Ishikawa (cell line): ENCODE measurements at regions not wholly inside any gene's neighbourhood (a gene's known extent, or its start where the extent isn't known, plus 50 kb on each side); places are given as distances from the start of the nearest gene placed in this dataset.

Source experiments
- CEBPB ChIP-seq: IDR thresholded peaks from 2 replicates; pipeline ENCODE4 v1.6.1; 2012
- CREB1 ChIP-seq: IDR thresholded peaks from 2 replicates; pipeline ENCODE4 v1.6.1; 2012; ENCODE audit warnings: low read depth
- EGR1 ChIP-seq: IDR thresholded peaks from 2 replicates; pipeline ENCODE4 v1.6.1; 2012
- EP300 ChIP-seq: IDR thresholded peaks from 2 replicates; pipeline ENCODE4 v1.6.1; 2012; ENCODE audit warnings: borderline replicate concordance
- FOXM1 ChIP-seq: IDR thresholded peaks from 2 replicates; pipeline ENCODE4 v1.6.1; 2012; ENCODE audit warnings: low read depth, borderline replicate concordance
- NFIC ChIP-seq: IDR thresholded peaks from 2 replicates; pipeline ENCODE4 v1.6.1; 2012
- RAD21 ChIP-seq: IDR thresholded peaks from 2 replicates; pipeline ENCODE4 v1.6.1; 2012; ENCODE audit warnings: low read depth
- TAF1 ChIP-seq: IDR thresholded peaks from 2 replicates; pipeline ENCODE4 v1.6.1; 2012; ENCODE audit warnings: low read depth, mild to moderate bottlenecking
- TCF12 ChIP-seq: IDR thresholded peaks from 2 replicates; pipeline ENCODE4 v1.6.1; 2012; ENCODE audit warnings: low read depth
- TEAD4 ChIP-seq: IDR thresholded peaks from 2 replicates; pipeline ENCODE4 v1.6.1; 2012
- YY1 ChIP-seq: IDR thresholded peaks from 2 replicates; pipeline ENCODE4 v1.6.1; 2012; ENCODE audit warnings: low read depth
- ZBTB7A ChIP-seq: IDR thresholded peaks from 2 replicates; pipeline ENCODE4 v1.6.1; 2012; ENCODE audit warnings: low read depth
- TF ChIP-seq, protein P1 (sequence below): IDR thresholded peaks from 2 replicates; pipeline ENCODE4 v1.6.1; 2012
- TF ChIP-seq, protein P2 (sequence below): IDR thresholded peaks from 2 replicates; pipeline ENCODE4 v1.6.1; 2012; ENCODE audit warnings: low read depth, mild to moderate bottlenecking
- TF ChIP-seq, protein P3 (sequence below): IDR thresholded peaks from 2 replicates; pipeline ENCODE4 v1.6.1; 2012

DNA sequence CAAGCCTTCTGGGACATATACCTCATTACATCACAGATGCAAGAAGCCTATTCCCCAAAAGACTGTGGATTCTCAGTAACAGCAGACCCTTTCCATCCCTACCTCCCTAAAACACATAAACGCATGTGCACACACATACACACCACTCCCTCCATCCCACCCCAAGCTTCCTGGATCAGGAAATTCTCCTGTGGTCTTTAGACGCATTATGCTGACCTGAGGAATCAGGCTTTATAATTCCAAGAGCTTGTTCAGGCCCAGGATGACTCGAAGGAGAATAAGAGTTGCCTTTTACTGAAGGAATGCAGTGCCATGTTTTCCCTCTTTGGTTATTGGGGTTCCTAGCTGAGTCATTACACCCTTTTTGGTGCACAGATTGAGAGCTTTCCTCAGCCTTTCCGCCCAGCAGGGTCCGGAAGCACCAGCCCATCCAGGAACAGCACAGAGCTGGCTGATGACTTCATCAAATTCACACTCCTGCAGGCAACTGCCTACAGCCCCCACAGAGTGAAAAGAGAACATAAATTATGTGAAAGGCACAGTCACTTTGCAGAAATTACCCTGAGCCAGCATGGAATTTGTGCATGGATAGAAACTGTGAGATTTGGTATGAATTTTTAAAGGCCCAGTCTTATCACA lies 385.0 kb upstream of the TRPC7 start:
- no peak for TF ChIP-seq NFIC
- TF ChIP-seq, protein P1, sequence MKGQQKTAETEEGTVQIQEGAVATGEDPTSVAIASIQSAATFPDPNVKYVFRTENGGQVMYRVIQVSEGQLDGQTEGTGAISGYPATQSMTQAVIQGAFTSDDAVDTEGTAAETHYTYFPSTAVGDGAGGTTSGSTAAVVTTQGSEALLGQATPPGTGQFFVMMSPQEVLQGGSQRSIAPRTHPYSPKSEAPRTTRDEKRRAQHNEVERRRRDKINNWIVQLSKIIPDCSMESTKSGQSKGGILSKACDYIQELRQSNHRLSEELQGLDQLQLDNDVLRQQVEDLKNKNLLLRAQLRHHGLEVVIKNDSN = no peak
- TF ChIP-seq, protein P2, sequence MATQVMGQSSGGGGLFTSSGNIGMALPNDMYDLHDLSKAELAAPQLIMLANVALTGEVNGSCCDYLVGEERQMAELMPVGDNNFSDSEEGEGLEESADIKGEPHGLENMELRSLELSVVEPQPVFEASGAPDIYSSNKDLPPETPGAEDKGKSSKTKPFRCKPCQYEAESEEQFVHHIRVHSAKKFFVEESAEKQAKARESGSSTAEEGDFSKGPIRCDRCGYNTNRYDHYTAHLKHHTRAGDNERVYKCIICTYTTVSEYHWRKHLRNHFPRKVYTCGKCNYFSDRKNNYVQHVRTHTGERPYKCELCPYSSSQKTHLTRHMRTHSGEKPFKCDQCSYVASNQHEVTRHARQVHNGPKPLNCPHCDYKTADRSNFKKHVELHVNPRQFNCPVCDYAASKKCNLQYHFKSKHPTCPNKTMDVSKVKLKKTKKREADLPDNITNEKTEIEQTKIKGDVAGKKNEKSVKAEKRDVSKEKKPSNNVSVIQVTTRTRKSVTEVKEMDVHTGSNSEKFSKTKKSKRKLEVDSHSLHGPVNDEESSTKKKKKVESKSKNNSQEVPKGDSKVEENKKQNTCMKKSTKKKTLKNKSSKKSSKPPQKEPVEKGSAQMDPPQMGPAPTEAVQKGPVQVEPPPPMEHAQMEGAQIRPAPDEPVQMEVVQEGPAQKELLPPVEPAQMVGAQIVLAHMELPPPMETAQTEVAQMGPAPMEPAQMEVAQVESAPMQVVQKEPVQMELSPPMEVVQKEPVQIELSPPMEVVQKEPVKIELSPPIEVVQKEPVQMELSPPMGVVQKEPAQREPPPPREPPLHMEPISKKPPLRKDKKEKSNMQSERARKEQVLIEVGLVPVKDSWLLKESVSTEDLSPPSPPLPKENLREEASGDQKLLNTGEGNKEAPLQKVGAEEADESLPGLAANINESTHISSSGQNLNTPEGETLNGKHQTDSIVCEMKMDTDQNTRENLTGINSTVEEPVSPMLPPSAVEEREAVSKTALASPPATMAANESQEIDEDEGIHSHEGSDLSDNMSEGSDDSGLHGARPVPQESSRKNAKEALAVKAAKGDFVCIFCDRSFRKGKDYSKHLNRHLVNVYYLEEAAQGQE = no peak
- TF ChIP-seq YY1 = no peak
- no peak for TF ChIP-seq CEBPB
- no peak for TF ChIP-seq EP300
- no peak for TF ChIP-seq TEAD4
- no peak for TF ChIP-seq EGR1
- no peak for TF ChIP-seq RAD21
- no peak for TF ChIP-seq FOXM1
- no peak for TF ChIP-seq ZBTB7A
- no peak for TF ChIP-seq CREB1
- no peak for TF ChIP-seq TAF1
- TF ChIP-seq TCF12 = no peak
- TF ChIP-seq, protein P3, sequence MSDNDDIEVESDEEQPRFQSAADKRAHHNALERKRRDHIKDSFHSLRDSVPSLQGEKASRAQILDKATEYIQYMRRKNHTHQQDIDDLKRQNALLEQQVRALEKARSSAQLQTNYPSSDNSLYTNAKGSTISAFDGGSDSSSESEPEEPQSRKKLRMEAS = no peak

DNA sequence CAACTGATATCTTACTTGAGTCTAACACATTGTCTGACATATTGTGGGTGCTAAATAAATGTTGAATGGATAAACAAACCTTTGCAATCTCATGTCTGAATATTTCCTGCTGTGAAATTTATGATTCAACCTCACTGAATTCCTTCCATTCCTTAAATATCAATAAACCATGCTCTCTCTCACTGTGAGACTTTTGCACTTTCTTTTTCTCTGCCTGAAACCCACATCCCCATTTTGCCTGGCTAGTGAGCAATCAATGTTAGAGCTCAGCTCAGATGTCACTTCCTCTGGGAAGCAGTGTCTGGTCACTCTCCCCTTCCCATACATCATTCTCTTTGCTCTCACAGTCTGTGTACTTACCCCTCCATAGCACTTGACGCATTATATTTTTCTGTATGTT lies 383.7 kb upstream of the TRPC7 start:
- no peak for TF ChIP-seq FOXM1
- TF ChIP-seq TCF12 = no peak
- TF ChIP-seq EGR1 = no peak
- no peak for TF ChIP-seq NFIC
- TF ChIP-seq EP300 = no peak
- no peak for TF ChIP-seq ZBTB7A
- no peak for TF ChIP-seq RAD21
- no peak for TF ChIP-seq YY1
- TF ChIP-seq CREB1 = no peak
- TF ChIP-seq, protein P2 = no peak
- TF ChIP-seq TEAD4 = no peak
- TF ChIP-seq, protein P3 = no peak

DNA sequence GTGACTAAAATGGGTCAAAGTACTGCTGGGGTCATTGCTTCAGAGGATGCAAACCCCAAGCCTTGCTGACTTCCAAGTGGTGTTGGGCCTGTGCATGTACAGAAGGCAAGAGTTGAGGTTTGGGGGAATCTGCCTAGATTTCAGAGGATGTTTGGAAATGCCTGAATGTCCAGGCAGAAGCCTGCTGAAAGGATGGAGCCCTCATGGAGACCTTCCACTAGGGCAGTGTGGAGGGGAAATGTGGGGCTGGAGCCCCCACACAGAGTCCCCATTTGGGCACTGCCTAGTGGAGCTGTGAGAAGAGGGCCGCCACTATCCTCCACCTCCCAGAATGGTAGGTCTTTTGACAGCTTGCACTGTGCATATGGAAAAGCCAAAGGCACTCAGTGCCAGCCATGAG lies 377.7 kb upstream of the TRPC7 start:
- no peak for TF ChIP-seq NFIC
- no peak for TF ChIP-seq TCF12
- TF ChIP-seq ZBTB7A = no peak
- no peak for TF ChIP-seq TAF1
- TF ChIP-seq RAD21 = no peak
- no peak for TF ChIP-seq FOXM1
- TF ChIP-seq CREB1 = no peak
- TF ChIP-seq TEAD4 = no peak
- TF ChIP-seq YY1 = no peak
- TF ChIP-seq EGR1 = no peak
- TF ChIP-seq, protein P1 = no peak
- no peak for TF ChIP-seq EP300
- TF ChIP-seq, protein P3 = no peak
- TF ChIP-seq, protein P2 = no peak
- TF ChIP-seq CEBPB = no peak

DNA sequence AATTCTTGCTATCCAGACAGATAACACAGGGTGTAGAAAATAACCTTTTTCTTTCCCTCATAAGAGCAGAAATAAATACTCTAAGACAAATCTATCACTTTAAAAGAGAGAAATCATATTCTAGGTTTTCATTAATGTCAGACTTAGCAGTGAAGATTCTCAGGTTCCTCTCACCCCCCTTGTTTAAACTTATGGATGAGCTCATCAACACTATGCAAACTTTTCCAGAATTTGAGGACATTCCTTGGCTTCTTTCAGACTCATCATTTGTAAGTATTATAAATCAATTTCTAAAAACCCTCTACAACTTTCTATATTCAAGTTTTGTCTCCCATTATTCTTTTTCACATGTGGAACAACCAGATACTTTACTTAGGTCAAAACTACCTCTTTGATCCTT lies 374.9 kb upstream of the TRPC7 start:
- no peak for TF ChIP-seq ZBTB7A
- TF ChIP-seq FOXM1 = no peak
- no peak for TF ChIP-seq RAD21
- TF ChIP-seq YY1 = no peak
- no peak for TF ChIP-seq NFIC
- no peak for TF ChIP-seq CREB1
- TF ChIP-seq, protein P1 = no peak
